GM18498 (cell line): ENCODE measurements at regions not wholly inside any gene's neighbourhood (a gene's known extent, or its start where the extent isn't known, plus 50 kb on each side); places are given as distances from the start of the nearest gene placed in this dataset.
A peak's percentile ranks its signal among the peaks of the same experiment; 100 is the strongest.
"Not testable (repeated sequence)": the region's sequence is repeated elsewhere in the genome, so short reads cannot be mapped to it uniquely, and the experiment has no call there.

Experiments used
- ATAC-seq: cut with Tn5 transposase; IDR thresholded peaks from one replicate; pipeline ENCODE4 v1.9.1; 2021; ENCODE audit warnings: mild to moderate bottlenecking, moderate library complexity; ENCODE audit not compliant: unreplicated experiment

- ATAC-seq: no peak
These were observed 375.0 kb upstream of the CCNH start for GRCh38 chr5:87787625-87788256.

DNA sequence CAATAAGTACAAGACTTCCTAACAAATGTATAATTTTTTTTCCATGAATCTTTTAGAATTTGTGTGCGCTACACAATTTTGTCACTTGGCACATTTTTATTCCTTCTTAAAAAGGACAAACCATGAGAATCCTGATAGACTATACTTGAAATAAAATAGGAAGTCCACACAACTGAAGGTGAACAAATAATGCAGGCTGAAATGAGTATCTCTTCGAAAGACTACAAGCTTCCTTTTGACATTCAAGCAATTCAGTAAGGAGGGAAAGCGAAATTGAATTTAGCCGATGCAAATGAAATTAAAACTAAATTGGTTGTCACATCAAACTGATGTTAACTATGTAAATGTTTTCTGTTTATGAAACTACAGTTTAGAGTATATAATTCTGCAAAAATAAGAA lies 374.4 kb upstream of the CCNH start:
- no peak for ATAC-seq

DNA sequence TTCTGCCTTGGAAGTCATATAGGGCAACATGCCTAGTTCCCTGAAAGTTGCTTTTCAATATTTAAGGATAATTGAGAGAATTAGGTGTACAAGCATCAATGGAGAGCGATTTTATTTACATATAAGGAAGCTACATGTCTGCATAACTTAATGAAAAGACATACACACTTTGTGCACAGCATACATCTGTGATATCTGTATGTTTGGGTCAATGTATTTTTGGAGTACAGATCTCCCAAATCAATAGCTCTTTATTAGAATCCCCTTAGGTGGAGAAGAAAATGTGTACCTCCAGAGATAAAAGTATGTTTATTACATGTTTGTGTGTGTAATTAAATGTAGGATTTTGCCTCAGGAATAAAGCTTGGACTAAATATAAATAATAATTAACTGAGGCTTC lies 373.7 kb upstream of the CCNH start:
- no peak for ATAC-seq

GRCh38 chr5:87785554-87786335 lies 373.0 kb upstream of the CCNH start:
- ATAC-seq: no peak

- ATAC-seq: no peak
These were observed 372.3 kb upstream of the CCNH start for GRCh38 chr5:87784879-87785495.

DNA sequence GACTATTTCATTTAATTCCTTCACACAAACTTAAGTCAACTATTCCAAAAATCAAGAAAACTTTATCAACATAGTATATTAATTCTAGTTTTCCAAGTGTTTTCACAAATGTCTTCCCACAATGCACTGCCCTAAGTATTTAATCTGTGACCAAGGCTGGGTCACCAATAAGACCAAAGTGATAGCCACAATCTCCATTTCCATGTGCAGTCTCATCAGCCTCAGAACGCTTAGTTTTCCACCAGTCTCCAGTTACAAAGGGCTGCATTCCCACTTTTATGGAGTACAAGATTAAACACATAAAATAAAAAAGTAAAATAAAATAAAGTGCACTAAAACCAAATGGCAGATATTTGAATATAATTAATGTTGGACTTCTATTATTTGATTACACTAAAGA lies 371.6 kb upstream of the CCNH start:
- ATAC-seq: no peak

DNA sequence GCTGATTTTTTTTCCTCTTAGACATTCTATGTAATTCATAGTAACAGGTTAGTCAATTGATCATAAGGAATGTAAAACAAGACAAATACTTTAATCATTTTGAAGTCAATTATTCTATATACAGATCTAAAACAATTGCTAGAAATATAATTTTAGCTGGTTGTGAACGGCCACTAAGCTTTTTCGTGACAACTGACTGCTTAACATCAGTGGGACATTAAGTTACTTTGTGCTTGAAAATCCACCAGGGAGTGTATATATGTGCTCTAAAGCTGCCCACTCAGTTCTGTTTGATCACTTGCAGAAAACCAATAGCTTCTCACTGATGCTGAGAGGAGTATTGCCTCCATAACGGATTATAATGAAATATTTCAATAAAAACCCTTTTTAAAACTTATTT lies 370.2 kb upstream of the CCNH start:
- ATAC-seq: no peak

DNA sequence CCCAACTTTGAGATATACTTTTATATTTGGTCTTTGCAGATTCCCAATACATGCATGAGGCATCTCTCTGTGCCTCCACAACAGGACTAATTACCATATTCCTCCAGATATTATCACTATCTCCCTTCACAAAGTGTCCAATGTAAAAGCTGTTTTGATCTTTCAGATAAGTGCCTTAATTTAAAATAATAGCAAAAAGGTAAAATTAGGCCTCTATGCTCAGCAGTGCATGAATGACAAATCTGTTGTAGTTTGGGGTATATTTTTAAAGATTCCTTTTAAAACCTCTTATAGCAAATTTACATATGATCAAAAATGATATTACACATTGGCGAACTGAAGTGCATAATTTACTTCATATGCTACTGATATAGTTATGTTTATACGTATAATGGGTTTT lies 369.2 kb upstream of the CCNH start:
- ATAC-seq: no peak

DNA sequence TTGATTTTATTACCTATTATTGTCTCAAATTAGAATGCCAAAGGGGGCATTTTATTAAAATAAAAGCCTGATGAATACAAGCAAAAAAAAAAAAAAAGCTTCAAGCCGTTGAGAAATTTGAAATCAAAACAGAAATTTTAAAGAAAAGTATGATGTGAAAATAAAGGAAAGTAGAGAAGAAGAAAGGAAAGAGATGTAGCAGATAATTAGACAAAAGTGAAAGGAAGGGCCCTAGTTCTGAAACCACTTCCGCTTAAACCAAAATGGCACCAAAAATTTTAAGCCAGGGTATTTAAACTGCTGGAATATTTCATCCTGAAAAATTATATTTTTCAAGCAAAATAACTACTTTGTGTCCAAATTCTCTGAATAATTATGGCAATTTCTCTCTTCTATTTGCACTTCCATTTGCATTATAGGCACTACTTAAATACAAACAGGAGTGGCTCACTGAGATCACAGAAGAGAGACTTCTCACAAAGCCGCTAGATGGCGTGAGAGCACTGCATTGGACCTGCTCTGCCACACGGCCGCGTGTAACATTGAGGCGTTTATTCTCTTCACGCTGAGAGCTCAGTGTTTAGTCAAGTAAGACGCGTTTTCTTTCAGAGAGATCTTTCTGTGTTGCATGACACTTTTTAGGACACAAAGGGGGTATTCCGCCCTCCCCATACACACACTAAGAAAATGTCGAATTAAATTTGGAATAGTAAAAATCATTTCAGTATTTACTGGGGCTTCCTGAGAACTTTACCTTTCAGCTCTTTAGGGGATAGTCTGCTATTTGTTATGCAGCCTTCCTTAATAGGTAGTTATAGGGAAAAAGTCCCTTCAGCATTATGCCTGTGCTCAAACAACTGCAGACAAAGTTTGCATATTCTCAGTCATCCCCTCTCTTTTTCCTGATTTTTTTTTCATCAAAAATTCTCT lies 368.4 kb upstream of the CCNH start:
- ATAC-seq: peak; percentile 100

DNA sequence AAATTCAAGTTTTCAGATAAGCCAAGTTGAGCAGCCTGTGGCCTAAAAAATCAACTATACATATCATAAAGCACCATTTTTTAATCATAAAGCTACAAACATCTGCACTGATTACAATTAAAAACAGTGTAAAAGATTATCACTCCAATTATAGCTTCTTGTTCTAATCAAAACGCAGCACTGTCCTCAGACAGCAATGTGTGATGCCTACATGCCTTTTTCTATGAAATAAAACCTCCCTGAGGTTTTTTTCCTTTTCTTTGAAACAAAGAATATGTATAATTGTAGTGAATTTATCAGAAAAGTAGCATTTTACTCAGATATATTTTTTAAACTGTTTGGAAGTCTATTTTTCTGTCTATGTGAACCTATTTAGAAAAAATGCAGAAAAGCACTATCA lies 366.1 kb upstream of the CCNH start:
- no peak for ATAC-seq

GRCh38 chr5:87777877-87778276 lies 365.1 kb upstream of the CCNH start:
- ATAC-seq: no peak

DNA sequence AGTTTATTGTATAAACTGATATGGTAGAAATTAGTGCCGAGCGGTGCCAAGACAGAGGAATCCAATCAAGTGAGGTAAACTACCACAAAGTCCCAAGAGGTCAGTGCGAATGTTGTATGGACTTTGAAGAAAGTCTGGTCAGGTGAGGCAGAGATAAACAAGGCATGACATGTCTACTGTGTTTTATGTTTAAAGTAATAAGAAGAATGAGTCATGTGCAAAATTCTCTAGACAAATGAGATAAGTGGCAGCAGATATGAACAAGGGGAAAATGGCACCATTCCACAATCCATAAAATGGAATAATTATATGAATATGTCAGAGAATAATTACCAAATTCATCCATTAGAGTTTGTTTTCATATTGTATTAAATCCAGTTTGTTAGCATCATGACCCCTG lies 364.1 kb upstream of the CCNH start:
- no peak for ATAC-seq

DNA sequence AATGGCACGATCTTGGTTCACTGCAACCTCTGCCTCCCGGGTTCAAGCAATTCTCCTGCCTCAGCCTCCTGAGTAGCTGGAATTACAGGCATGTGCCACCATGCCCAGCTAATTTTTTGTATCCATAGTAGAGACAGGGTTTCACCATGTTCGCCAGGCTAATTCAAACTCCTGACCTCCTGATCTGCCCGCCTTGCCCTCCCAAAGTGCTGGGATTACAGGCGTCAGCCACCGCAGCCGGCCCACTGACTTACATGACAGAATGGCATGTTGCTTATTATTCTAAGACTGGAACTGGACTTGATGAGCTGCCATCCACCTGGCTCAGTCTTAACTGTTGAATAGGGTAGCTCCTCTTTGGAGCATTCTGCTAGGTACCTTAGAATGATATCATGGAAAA lies 363.6 kb upstream of the CCNH start:
- not testable (repeated sequence) for ATAC-seq

DNA sequence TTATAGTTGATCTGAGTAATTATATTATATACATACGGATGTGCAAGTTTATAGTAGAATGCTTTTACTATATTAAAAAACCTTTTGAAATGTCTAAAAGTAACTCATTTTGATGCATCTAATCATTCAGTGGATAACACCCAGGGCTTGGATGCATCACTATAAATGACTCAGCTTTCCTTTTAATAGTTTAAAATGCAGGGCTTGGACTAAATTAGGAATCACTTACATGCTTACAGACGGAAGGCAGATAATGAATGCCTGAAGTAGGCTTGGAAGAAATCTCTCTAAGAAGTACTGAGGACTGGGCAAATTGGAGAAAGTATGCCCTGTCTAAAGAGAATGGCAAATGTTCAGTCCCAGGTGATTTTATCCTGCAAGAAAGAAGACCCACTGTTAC lies 362.5 kb upstream of the CCNH start:
- ATAC-seq: no peak

GRCh38 chr5:87774804-87775203 lies 362.1 kb upstream of the CCNH start:
- ATAC-seq: no peak

DNA sequence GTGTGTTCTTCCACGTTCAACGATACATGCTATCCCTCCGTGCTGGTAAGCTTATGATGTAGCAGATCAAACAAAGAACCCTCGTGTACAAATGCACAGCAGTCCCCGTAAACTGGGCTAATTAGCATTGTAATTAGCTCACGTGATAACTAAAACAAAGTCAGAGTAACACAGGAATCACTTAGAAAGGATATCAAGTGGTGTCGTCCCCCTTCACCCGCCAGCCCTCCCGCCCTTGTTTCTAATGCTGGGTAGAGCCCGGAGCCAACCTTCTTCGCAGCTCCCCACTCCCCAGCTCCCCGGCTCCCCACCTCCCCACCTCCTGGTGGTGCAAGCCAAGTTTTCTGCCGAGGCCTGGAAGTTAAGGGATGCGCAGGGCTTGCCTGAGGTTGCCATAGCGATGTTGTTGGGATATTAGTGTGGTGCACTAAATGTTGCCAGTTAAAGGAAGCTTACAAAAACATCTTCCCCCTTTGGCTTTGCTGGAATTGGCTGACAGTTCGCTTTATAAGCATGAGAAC lies 357.9 kb upstream of the CCNH start:
- ATAC-seq: no peak

DNA sequence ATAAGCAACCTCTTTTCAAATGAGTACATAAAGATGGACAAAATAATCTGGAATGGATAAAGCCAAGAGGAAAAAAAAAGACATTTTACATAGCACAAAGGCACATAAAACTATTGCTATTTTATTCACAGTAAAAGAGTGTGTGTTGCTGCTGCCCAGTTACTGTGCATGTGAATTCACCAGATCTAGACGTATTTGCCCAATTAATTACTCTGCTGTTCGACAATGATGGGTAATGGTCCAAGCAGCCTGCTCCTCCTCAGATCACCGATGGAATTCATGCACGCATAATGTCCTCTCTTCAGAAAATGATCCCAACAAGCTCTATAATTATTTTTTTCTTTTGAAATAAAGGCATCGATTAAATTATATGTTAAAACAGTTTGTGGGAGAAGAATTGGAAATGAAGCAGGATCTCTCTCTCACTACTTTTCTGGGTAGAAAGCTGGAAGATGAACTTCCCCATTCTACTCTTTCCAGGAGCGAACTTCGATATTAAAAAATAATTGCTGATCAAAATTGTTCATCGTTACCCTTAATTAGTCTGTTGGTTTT lies 357.4 kb upstream of the CCNH start:
- ATAC-seq: no peak

DNA sequence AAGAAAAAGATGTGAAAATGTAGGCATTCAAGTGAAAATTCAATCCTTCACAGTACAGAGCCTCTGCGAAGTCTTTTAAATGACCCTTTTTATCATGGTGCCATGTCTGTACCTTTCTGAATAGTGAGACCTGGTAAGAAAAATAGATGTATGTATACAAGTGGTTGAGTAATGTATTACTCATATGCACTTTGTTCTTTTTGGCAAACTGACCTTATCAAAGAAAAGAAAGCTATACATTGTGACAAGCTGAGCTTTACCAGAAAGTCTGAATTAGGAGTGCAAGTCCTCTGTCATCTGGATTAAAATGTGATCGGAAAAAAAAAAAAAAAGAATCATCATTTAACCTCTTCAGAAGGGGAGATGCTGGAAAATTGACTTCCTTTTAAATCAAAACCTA lies 356.4 kb upstream of the CCNH start:
- no peak for ATAC-seq

DNA sequence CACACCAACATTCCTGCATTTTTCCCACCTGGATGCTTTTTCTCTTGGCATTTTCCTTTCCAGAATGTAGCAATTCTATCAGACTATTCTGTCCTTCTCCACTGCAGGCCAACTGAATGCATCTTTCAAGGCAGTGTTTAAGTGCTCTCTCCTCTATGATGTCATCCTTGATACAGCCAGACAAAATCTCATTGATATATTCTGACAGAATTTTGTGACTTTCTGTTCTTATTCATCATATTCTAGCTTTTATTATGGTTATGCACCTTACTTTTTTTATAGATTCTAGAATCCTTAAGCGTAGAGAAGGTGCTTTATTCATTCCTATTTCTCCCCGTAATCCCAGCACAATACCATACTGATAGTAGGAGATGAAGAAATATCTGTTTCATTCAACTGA lies 355.5 kb upstream of the CCNH start:
- no peak for ATAC-seq

DNA sequence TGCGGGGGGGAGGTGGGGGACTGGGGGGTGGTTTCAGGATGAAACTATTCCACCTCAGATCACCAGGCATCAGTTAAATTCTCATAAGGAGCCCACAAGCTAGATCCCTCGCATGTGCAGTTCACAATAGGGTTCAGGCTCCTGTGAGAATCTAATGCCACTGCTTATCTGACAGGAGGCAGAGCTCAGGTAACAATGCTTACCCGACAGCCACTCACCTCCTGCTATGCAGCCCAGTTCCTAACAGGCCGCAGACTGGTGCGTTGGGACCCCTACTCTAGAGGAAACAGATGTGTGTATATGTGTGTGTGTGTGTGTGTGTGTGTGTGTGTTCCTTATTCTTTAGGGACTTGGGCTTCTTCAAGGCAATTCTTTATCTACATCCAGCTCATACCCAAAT lies 352.3 kb upstream of the CCNH start:
- no peak for ATAC-seq

DNA sequence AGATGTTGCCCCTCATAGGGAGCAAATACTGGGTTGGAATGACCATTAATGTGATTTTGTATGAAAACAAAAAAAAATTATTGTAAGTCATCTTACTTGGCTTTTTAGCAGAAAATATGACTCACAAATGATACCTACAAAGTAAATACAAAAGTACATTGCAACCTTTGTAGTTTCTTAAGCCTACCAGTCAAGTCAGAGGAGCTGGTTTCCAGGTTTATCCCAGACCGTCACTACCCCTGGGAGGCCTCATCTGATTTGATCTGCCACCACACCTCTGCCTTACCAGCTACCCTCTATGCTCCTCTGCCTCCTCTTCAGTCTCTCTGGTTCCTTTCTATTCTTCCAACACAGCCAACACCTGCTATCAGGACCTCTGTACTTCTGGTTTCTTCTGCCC lies 349.9 kb upstream of the CCNH start:
- ATAC-seq: no peak
